ENCODE measurements at regions not wholly inside any gene's neighbourhood (a gene's known extent, or its start where the extent isn't known, plus 50 kb on each side); places are given as distances from the start of the nearest gene placed in this dataset.

GRCh38 chr11:100472727-100473389 is 214.2 kb upstream of the ARHGAP42 start:
- H3K4me3 ChIP-seq (ENCODE audit: low read depth, low read length) = no peak overlapping the region
- no peak overlapping the region for H3K27ac ChIP-seq
- DNase-seq = no peak
- H3K36me3 ChIP-seq (replicated peaks) = no peaks in the 10 kb centered on the region
- no peaks in the 10 kb centered on the region for H3K27me3 ChIP-seq (replicated peaks)
- in situ Hi-C loops (cut with HindIII; ENCODE audit: low pct_ligation_motif_present, low sequenced_read_pairs) = no loop called here
- TF ChIP-seq CTCF (IDR thresholded peaks at IDR 0.05; ENCODE audit: low read depth, low read length, missing control alignments) = no peak

- Histone ChIP-seq H3K27me3 (replicated peaks) (no peaks in the 10 kb centered on the region), H3K36me3 (replicated peaks) (no peaks in the 10 kb centered on the region), H3K27ac (no peak overlapping the region), H3K4me3 (ENCODE audit: low read depth, low read length) (no peak overlapping the region)
- TF ChIP-seq CTCF (IDR thresholded peaks at IDR 0.05; ENCODE audit: low read depth, low read length, missing control alignments) = no peak
- in situ Hi-C loops (cut with HindIII; ENCODE audit: low pct_ligation_motif_present, low sequenced_read_pairs) = no loop called here
- DNase-seq = no peak
Measured at GRCh38 chr11:100473390-100473740, 213.7 kb upstream of the ARHGAP42 start.

GRCh38 chr11:100484948-100485347 is 202.1 kb upstream of the ARHGAP42 start:
- Histone ChIP-seq H3K27ac (no peak overlapping the region), H3K4me3 (ENCODE audit: low read depth, low read length) (no peak overlapping the region), H3K27me3 (replicated peaks) (no peaks in the 10 kb centered on the region), H3K36me3 (replicated peaks) (no peaks in the 10 kb centered on the region)
- no peak for TF ChIP-seq CTCF (IDR thresholded peaks at IDR 0.05; ENCODE audit: low read depth, low read length, missing control alignments)
- in situ Hi-C loops (cut with HindIII; ENCODE audit: low pct_ligation_motif_present, low sequenced_read_pairs) = no loop called here
- DNase-seq = no peak

- H3K36me3 ChIP-seq (replicated peaks) = no peaks in the 10 kb centered on the region
- no peak overlapping the region for H3K27ac ChIP-seq
- in situ Hi-C loops (cut with HindIII; ENCODE audit: low pct_ligation_motif_present, low sequenced_read_pairs) = no loop called here
- no peaks in the 10 kb centered on the region for H3K27me3 ChIP-seq (replicated peaks)
- no peak for DNase-seq
- TF ChIP-seq CTCF (IDR thresholded peaks at IDR 0.05; ENCODE audit: low read depth, low read length, missing control alignments) = no peak
- no peak overlapping the region for H3K4me3 ChIP-seq (ENCODE audit: low read depth, low read length)
Measured at GRCh38 chr11:100498780-100499179, 188.3 kb upstream of the ARHGAP42 start.

- TF ChIP-seq CTCF (IDR thresholded peaks at IDR 0.05; ENCODE audit: low read depth, low read length, missing control alignments) = no peak
- H3K27me3 ChIP-seq (replicated peaks) = no peaks in the 10 kb centered on the region
- no peak overlapping the region for H3K27ac ChIP-seq
- H3K4me3 ChIP-seq (ENCODE audit: low read depth, low read length) = no peak overlapping the region
- no peaks in the 10 kb centered on the region for H3K36me3 ChIP-seq (replicated peaks)
- DNase-seq = no peak
- in situ Hi-C loops (cut with HindIII; ENCODE audit: low pct_ligation_motif_present, low sequenced_read_pairs) = no loop called here
Measured at GRCh38 chr11:100501450-100501849, 185.6 kb upstream of the ARHGAP42 start.

- H3K27ac ChIP-seq = no peak overlapping the region
- DNase-seq = no peak
- no peaks in the 10 kb centered on the region for H3K27me3 ChIP-seq (replicated peaks)
- no peak for TF ChIP-seq CTCF (IDR thresholded peaks at IDR 0.05; ENCODE audit: low read depth, low read length, missing control alignments)
- in situ Hi-C loops (cut with HindIII; ENCODE audit: low pct_ligation_motif_present, low sequenced_read_pairs) = no loop called here
- H3K36me3 ChIP-seq (replicated peaks) = no peaks in the 10 kb centered on the region
- H3K4me3 ChIP-seq (ENCODE audit: low read depth, low read length) = no peak overlapping the region
Measured at GRCh38 chr11:100512475-100512874, 174.6 kb upstream of the ARHGAP42 start.
